ENCODE measurements at regions not wholly inside any gene's neighbourhood (a gene's known extent, or its start where the extent isn't known, plus 50 kb on each side); places are given as distances from the start of the nearest gene placed in this dataset.

- Histone ChIP-seq H3K27me3 (peaks cover 4 to 81% (median 74%) of the 10 kb centered on the region in 7 donors), H3K36me3 (no peaks in the 10 kb centered on the region), H3K4me3 (no peak overlapping the region), H3K4me1 (no peaks in the 10 kb centered on the region), H3K9me3 (peaks cover 0 to under 1% (median 0%) of the 10 kb centered on the region in 11 donors), H3K27ac (no peak overlapping the region)
- intact Hi-C loops (cut with DNase I) = no loop called here
- DNase-seq (no peak), ATAC-seq (no peak)
- TF ChIP-seq, protein P1, sequence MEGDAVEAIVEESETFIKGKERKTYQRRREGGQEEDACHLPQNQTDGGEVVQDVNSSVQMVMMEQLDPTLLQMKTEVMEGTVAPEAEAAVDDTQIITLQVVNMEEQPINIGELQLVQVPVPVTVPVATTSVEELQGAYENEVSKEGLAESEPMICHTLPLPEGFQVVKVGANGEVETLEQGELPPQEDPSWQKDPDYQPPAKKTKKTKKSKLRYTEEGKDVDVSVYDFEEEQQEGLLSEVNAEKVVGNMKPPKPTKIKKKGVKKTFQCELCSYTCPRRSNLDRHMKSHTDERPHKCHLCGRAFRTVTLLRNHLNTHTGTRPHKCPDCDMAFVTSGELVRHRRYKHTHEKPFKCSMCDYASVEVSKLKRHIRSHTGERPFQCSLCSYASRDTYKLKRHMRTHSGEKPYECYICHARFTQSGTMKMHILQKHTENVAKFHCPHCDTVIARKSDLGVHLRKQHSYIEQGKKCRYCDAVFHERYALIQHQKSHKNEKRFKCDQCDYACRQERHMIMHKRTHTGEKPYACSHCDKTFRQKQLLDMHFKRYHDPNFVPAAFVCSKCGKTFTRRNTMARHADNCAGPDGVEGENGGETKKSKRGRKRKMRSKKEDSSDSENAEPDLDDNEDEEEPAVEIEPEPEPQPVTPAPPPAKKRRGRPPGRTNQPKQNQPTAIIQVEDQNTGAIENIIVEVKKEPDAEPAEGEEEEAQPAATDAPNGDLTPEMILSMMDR (IDR thresholded peaks at IDR 0.05) = no peak
- WGBS, 2 donors = 51 to 59% methylated on average over 5 of the region's 5 CpGs
Measured at GRCh38 chr1:29385966-29386365, 149.6 kb downstream of the PTPRU start.

- Histone ChIP-seq H3K4me3 (no peak overlapping the region), H3K4me1 (no peaks in the 10 kb centered on the region), H3K9me3 (peaks cover 0 to 9% (median 5%) of the 10 kb centered on the region in 11 donors), H3K27ac (no peak overlapping the region), H3K27me3 (peaks cover 4 to 70% (median 62%) of the 10 kb centered on the region in 7 donors), H3K36me3 (no peaks in the 10 kb centered on the region)
- intact Hi-C loops (cut with DNase I) = no loop called here
- 72 to 77% methylated on average over 9 of the region's 9 CpGs for WGBS, 2 donors
- ATAC-seq (no peak), DNase-seq (no peak)
- TF ChIP-seq, protein P1 (IDR thresholded peaks at IDR 0.05) = no peak
Measured at GRCh38 chr1:29384496-29385015, 148.2 kb downstream of the PTPRU start.

GRCh38 chr1:29383746-29384371, 147.5 kb downstream of the PTPRU start:
- Histone ChIP-seq H3K36me3 (no peaks in the 10 kb centered on the region), H3K4me3 (no peak overlapping the region), H3K27me3 (peaks cover 4 to 65% (median 55%) of the 10 kb centered on the region in 7 donors), H3K9me3 (peaks cover 0 to 16% (median 11%) of the 10 kb centered on the region in 11 donors), H3K27ac (no peak overlapping the region), H3K4me1 (no peaks in the 10 kb centered on the region)
- DNase-seq = no peak
- WGBS, 2 donors = 31 to 33% methylated on average over 7 of the region's 7 CpGs
- no peak for ATAC-seq
- intact Hi-C loops (cut with DNase I) = no loop called here
- TF ChIP-seq, protein P1 (IDR thresholded peaks at IDR 0.05) = no peak

GRCh38 chr1:29382851-29383745, 146.8 kb downstream of the PTPRU start:
- 41 to 42% methylated on average over 21 of the region's 21 CpGs for WGBS, 2 donors
- Histone ChIP-seq H3K9me3 (peaks cover 0 to 24% (median 18%) of the 10 kb centered on the region in 11 donors), H3K36me3 (no peaks in the 10 kb centered on the region), H3K27me3 (peaks cover 1 to 57% (median 47%) of the 10 kb centered on the region in 7 donors), H3K27ac (no peak overlapping the region), H3K4me3 (no peak overlapping the region), H3K4me1 (no peaks in the 10 kb centered on the region)
- ATAC-seq (no peak), DNase-seq (no peak)
- TF ChIP-seq, protein P1 (IDR thresholded peaks at IDR 0.05) = no peak
- intact Hi-C loops (cut with DNase I) = no loop called here

All from heart right ventricle (tissue), 16 donors.